Mononuclear cell (primary cell): ENCODE measurements at regions not wholly inside any gene's neighbourhood (a gene's known extent, or its start where the extent isn't known, plus 50 kb on each side); places are given as distances from the start of the nearest gene placed in this dataset.

Experiments used
- H3K27me3 ChIP-seq: 2 replicates; pipeline ENCODE4 v1.6.0; 2011; ENCODE audit warnings: low read length, control low read depth; ENCODE audit not compliant: insufficient read depth
- H3K4me1 ChIP-seq: 2 replicates; pipeline ENCODE4 v1.5.1; 2011; ENCODE audit warnings: mild to moderate bottlenecking, low read length, control low read depth; ENCODE audit not compliant: insufficient read depth
- H3K4me3 ChIP-seq: 2 replicates; pipeline ENCODE4 v1.5.1; 2011; ENCODE audit warnings: mild to moderate bottlenecking, low read length, moderate library complexity
- H3K9me3 ChIP-seq: 2 replicates; pipeline ENCODE4 v1.5.1; 2011; ENCODE audit warnings: low read depth, mild to moderate bottlenecking, control low read depth, low read length

DNA sequence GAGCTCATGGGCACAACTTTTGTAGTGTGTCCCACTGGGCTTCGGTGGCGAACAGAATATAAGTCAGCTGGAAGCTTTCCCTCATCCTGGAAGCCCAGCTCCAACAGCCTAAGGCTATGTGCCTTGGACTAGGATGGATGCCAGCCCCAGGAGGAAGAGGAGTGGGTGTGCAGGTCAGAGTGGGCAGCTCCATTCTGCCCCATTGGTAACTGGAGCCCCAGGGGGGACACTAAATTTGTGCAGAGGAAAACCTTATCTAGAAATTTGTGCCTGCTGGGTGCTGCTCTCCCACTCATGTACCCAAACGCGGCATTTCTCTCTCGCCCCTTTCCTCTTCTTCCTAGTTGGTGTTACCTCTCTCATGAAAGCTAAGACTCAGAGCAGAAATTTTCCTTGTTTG lies 253.9 kb upstream of the MAN1A1 start:
- Histone ChIP-seq H3K9me3 (no peaks in the 10 kb centered on the region), H3K27me3 (no peaks in the 10 kb centered on the region), H3K4me3 (no peak overlapping the region), H3K4me1 (no peaks in the 10 kb centered on the region)

DNA sequence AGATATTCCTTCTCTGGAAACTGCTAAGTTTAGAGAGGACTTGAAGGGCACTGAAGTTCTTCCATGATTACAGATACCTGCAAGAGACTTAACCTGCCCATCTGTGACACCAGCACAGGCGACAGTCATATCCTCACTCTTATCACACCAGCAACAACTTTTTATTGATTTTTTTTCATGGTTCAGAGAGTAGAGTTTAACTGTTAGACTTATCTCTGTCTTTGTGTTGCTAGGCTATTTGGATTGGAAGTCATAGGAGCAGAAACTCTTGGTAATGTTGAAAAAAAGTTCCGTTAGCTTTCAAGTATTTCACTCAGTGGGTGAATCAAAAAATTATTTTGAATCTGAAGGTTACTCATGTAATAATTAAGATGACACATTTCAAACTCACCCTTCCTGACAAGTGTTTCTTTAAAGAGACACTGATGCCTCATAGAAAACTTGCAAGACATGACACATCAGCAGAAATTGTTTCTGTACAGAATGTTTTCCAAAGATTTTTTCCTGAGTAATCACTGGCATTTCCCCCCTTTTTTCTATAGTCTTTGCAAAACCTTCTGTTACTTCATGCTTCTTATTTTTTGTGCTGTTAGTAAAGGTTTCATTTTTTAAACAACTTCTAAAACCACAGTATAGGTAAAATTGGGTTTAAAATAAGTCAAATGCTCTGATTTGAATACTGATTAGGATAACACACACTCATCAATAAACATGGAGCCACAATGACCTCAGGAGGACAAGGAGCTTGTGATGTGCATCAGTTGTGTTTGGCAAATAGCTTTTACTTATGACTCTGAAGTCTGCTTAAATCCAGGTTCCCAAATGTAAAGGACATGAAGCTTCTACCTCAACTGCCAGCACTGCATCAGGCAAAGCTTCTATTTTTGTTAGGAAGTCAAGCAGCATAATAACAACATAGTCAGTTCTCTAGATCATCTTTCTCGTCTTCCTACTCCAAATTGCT lies 252.9 kb upstream of the MAN1A1 start:
- no peaks in the 10 kb centered on the region for H3K4me1 ChIP-seq
- H3K9me3 ChIP-seq = no peaks in the 10 kb centered on the region
- no peak overlapping the region for H3K4me3 ChIP-seq
- no peaks in the 10 kb centered on the region for H3K27me3 ChIP-seq

DNA sequence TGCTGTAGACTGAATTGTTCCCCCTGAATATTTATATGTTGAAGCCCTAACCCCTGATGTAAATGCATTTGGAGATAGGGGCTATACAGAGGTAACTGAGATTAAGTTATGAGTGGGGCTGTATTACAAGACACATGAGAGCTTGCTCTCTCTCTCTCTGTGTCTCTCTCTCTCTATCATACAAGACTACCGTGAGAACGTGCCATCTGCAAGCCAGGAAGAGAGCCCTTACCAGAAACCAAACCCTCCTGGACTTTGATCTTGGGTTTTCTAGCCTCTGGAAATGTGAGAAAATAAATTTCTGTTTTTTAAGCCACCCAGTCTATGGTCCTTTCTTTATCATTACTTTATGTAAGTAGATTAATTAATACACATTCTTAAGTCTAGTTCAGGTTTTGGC lies 249.3 kb upstream of the MAN1A1 start:
- Histone ChIP-seq H3K4me1 (no peaks in the 10 kb centered on the region), H3K4me3 (no peak overlapping the region), H3K9me3 (no peaks in the 10 kb centered on the region), H3K27me3 (no peaks in the 10 kb centered on the region)

DNA sequence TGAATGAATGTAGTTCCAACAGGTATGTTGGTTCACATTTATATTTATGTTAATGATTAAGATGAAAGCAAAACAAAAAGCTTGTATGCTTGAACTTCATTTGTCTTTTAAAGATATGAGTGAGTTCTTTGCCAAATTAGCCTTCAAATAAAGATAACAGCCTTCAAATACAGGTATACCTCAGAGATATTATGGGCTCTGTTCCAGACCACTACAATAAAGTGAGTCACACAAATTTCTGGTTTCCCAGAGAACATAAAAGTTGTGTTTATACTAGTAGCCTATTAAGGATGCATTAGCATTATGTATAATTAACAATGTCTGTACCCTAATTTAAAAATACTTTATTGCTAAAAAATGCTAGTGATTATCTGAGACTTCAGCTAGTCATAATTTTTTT lies 245.3 kb upstream of the MAN1A1 start:
- Histone ChIP-seq H3K9me3 (no peaks in the 10 kb centered on the region), H3K4me3 (no peak overlapping the region), H3K4me1 (no peaks in the 10 kb centered on the region), H3K27me3 (no peaks in the 10 kb centered on the region)

DNA sequence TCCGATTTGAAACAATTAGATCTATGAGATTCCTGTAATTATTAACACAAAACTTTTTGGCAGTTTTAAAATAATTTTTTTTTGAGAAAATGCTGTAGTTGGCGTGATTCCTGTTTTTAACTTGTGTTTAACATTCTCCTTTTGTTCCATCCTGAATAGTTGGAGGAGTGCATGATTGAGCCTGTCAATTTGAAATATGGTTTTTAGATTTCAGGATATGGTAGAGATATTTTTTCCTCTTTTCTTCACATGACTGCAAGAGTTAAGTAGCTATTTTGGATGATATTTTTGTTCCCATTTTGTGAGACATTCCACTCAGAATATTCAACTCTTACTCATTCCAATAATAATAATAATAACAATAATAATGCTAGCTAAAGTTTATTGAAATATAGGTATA lies 241.7 kb upstream of the MAN1A1 start:
- Histone ChIP-seq H3K9me3 (no peaks in the 10 kb centered on the region), H3K4me3 (no peak overlapping the region), H3K4me1 (no peaks in the 10 kb centered on the region), H3K27me3 (no peaks in the 10 kb centered on the region)

DNA sequence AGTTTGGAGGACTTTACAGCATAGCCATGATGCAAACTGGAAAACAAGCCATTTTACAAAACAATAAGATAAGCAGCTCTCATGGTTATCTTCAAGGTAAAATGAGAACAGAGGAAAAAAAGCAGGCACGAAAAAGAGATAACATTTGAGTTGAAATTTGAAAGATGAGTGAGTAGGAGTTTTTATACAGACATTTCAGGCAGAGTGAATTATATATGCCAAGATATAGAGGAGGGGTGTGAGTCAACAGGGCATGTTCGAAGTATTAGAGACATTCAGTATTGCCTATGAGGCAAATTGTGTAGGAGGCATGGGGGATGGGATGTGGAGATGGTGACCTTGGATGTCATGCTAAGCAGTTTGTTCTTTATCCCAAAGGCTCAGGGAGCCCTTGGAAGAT lies 240.5 kb upstream of the MAN1A1 start:
- Histone ChIP-seq H3K27me3 (no peaks in the 10 kb centered on the region), H3K9me3 (no peaks in the 10 kb centered on the region), H3K4me3 (no peak overlapping the region), H3K4me1 (no peaks in the 10 kb centered on the region)

DNA sequence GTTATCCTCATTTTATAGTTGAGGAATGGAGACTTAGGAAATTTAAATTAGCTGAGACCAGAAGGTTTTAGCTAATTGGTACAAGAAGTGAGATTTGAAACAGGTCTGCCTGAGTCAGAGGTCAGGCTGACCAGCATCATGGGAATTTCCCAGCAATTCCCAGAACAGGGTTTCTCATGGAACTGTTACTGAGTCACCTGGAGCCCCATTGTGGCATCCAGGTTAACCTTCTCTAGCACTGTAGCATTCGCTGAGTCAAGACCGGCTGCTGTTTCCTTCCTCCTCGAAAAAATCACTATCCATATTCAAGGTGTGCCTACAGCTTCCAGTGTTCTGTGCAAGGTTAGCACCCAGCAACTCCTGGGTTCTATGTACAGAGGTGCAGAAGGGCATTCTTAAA lies 238.0 kb upstream of the MAN1A1 start:
- H3K27me3 ChIP-seq = no peaks in the 10 kb centered on the region
- H3K4me3 ChIP-seq = no peak overlapping the region
- H3K9me3 ChIP-seq = no peaks in the 10 kb centered on the region
- no peaks in the 10 kb centered on the region for H3K4me1 ChIP-seq

DNA sequence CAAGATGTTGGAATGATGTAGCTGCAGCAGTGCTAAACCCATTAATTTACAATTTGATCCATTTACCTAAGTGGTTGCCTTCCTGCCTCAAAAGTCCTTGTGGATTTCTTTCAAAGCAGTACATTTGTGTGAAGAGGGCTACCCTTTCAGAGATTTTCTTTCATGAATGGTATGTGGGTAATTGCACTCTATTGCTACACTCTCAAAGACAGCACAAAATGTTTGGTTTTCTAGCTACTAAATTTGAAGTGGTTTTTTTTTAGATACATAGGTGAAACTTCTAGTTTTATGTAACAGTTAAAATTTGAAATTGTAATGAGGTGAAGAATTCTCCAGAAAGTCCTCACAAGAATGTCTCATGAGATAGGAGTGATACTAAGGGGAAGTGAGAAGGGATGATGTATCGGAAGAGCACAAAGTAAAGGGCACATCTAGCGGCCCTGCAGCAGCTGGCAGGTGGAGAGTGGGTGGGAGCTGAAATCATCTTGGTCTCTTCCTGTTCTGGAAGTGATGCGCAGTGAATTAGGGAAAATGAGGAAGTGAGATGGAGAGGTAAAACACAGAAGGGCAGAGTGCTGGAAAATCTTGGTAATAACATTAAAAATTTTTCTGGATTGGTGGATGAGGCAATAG lies 236.8 kb upstream of the MAN1A1 start:
- no peak overlapping the region for H3K4me3 ChIP-seq
- no peaks in the 10 kb centered on the region for H3K27me3 ChIP-seq
- H3K4me1 ChIP-seq = no peaks in the 10 kb centered on the region
- H3K9me3 ChIP-seq = no peaks in the 10 kb centered on the region

DNA sequence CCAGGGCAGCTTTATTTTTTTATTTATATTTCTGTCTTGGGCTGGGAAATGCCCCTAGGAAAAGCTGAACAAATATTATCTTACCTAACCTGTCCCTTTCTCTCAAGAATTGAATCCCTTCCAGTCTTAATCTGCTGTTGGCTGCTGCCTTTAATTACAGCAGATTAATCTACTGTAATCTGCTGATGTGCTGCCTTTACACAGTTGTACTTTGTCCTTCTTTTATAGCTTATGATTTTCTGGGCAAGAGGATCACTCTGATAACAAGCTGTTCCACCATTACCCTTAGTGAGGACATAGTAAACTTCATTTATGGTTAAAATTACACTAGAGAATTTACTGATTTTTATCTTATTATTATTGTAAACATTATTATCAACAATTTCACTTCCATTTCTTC lies 234.5 kb upstream of the MAN1A1 start:
- no peaks in the 10 kb centered on the region for H3K9me3 ChIP-seq
- no peaks in the 10 kb centered on the region for H3K27me3 ChIP-seq
- no peak overlapping the region for H3K4me3 ChIP-seq
- H3K4me1 ChIP-seq = no peaks in the 10 kb centered on the region

DNA sequence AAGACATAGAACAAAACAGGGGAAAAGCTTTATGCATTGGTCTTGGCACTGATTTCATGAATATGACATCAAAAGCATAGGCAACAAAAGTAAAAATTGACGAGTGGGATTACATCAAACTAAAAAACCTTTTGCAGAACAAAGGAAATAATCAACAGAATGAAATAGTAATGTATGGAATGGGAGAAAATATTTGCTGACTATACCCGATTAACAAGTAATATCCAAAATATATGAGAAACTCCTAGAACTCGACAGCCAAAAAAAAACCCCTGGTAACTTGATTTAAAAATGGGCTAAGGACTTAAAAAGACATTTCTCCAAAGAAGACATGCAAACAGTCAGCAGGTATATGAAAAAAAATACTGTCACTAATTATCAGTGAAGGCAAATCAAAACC lies 231.7 kb upstream of the MAN1A1 start:
- no peaks in the 10 kb centered on the region for H3K27me3 ChIP-seq
- no peaks in the 10 kb centered on the region for H3K4me1 ChIP-seq
- peaks cover 20% of the 10 kb centered on the region for H3K9me3 ChIP-seq
- no peak overlapping the region for H3K4me3 ChIP-seq

DNA sequence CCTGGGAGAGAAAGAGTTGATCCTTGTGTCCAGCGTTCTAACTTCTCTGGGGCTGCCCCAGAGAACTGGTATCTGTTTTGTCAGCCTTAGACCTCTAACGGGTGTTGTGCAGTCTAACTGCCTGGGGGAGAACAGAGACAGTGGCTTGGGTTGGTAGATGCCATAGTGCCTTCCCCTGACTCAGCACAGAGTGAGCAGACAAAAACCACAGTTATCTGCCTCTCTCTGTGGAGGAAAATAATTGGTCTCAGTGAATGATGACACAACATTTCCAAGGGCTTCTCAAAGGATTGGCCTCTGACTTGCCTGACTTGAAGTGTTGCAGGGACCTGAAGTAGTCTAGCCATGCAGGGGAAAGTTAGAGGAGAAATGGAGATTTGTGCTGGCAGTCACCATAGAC lies 226.2 kb upstream of the MAN1A1 start:
- Histone ChIP-seq H3K27me3 (no peaks in the 10 kb centered on the region), H3K4me3 (no peak overlapping the region), H3K4me1 (no peaks in the 10 kb centered on the region), H3K9me3 (peaks cover 23% of the 10 kb centered on the region)

DNA sequence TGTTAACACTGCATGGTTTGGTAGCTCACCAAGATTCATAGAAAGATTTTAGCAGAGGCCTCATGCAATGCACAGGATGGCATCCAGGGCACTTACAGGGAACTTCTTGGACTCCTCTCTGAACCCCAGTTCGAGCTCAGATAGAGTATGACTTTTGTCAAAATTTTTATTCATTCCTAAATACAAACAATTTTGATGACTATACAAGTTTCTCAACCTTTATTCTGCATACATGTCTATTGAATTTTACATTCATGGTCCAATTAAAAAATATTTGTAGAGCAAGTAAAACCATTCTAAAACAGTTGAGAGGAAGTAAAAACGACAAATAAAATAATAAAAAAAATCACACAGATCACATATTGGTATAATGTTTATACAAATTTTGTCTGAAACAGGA lies 219.0 kb upstream of the MAN1A1 start:
- Histone ChIP-seq H3K4me3 (no peak overlapping the region), H3K27me3 (no peaks in the 10 kb centered on the region), H3K9me3 (no peaks in the 10 kb centered on the region), H3K4me1 (no peaks in the 10 kb centered on the region)

DNA sequence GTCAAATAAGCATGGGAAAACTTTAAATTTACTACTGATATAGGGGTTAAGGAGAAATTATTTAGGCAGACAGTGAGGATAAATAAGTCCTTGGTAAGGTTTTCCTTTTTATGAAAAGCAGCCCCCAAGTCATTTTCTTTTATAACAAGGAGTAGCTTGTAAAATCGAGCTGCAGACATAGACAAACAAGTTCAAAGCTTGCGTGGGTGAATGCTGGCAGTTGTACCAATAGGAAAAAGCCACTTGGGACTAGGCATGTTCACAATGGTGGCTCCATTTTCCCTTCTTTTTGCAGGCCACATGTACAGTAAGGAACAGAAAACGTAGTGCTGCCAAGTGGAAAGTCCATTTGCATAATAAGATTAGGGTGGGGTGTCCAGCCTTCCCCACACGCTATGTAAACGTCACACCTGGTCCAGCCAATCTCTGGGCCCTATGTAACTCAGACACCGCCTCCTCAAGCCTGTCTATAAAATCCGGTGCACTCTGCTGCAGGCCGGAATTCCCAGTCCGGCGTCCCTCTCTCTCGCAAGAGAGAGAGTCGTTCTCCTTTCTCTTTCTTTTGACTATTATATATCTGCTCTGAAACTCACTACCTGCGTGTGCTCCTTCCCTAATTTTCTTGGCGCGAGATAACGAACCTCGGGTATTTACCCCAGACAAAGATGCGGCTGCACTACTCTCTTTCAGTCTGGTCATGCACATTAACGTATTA lies 217.1 kb upstream of the MAN1A1 start:
- Histone ChIP-seq H3K27me3 (no peaks in the 10 kb centered on the region), H3K4me1 (no peaks in the 10 kb centered on the region), H3K4me3 (no peak overlapping the region), H3K9me3 (no peaks in the 10 kb centered on the region)

DNA sequence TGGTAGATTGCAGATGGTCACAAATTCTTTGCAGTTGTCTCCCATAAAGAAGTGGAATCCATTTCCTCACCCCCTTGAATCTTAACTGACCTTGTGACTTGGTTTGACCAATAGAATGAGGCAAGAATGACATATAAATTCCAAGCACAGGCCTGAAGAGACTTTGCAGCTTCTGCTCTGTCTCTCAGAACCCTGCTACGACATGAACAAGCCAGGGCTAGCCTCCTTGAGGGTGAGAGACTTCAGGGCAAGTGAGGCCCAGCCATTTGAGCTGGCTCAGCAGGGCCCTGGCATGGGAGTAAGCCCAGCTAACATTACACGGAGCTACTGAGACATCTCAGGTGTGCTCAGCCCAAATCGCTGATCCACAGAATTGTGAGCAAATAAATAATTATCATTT lies 216.3 kb upstream of the MAN1A1 start:
- H3K4me3 ChIP-seq = no peak overlapping the region
- no peaks in the 10 kb centered on the region for H3K9me3 ChIP-seq
- H3K27me3 ChIP-seq = no peaks in the 10 kb centered on the region
- no peaks in the 10 kb centered on the region for H3K4me1 ChIP-seq

DNA sequence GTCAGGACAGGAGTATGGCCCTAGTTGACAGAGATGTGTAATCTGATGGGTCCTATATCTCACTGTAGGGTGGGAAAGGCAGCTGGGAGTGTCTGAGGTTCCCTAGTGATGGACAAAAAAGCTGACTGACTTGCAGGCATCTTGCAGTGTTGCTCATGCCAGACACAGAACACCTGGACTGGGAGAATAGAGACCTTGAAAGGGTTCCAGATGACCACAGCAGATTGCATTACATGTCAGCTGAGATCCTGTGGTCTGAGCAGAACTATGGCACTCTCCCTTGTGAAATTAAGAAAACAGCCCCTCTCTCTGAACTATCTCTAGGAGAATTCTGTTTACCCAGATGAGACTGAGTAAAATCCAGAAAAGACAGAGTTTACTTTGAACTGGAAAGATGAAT lies 212.6 kb upstream of the MAN1A1 start:
- H3K4me3 ChIP-seq = no peak overlapping the region
- H3K27me3 ChIP-seq = no peaks in the 10 kb centered on the region
- H3K4me1 ChIP-seq = no peaks in the 10 kb centered on the region
- H3K9me3 ChIP-seq = no peaks in the 10 kb centered on the region
